Mesenchymal stem cell (in vitro differentiated cells and primary cell): ENCODE measurements at regions not wholly inside any gene's neighbourhood (a gene's known extent, or its start where the extent isn't known, plus 50 kb on each side); places are given as distances from the start of the nearest gene placed in this dataset.

Source experiments
- DNase-seq: peaks from one replicate; pipeline ENCODE4 v3.0.0-alpha.2; 2013
- H2AFZ ChIP-seq: one replicate; pipeline ENCODE4 v1.6.1; 2013; ENCODE audit warnings: low read depth, mild to moderate bottlenecking, control low read depth, inconsistent platforms, low read length, moderate library complexity
- H2AK5ac ChIP-seq: 2 replicates; pipeline ENCODE4 v1.6.1; 2013; ENCODE audit warnings: low read length, moderate library complexity, mild to moderate bottlenecking, inconsistent platforms; ENCODE audit not compliant: severe bottlenecking
- H2BK120ac ChIP-seq: one replicate; pipeline ENCODE4 v1.6.1; 2013; ENCODE audit warnings: low read depth, mild to moderate bottlenecking, inconsistent platforms, low read length, moderate library complexity
- H2BK12ac ChIP-seq, 2 experiments: one replicate each; pipeline ENCODE4 v1.6.1; 2013; ENCODE audit warnings: inconsistent platforms in 2 of 2, low read length in 2 of 2, mild to moderate bottlenecking in 2 of 2, moderate library complexity in 2 of 2, control low read depth in 1 of 2
- H2BK15ac ChIP-seq: one replicate; pipeline ENCODE4 v1.6.1; 2013; ENCODE audit warnings: mild to moderate bottlenecking, low read depth, inconsistent platforms; ENCODE audit not compliant: poor library complexity, severe bottlenecking
- H2BK5ac ChIP-seq: 2 replicates; pipeline ENCODE4 v1.6.1; 2013; ENCODE audit warnings: low read depth, mild to moderate bottlenecking, low read length, control low read depth, inconsistent platforms; ENCODE audit not compliant: poor library complexity, severe bottlenecking
- H3K14ac ChIP-seq, 2 experiments: one replicate each; pipeline ENCODE4 v1.6.1; 2013; ENCODE audit warnings: inconsistent platforms in 2 of 2, low read length in 2 of 2, control low read depth in 1 of 2, mild to moderate bottlenecking in 1 of 2, moderate library complexity in 1 of 2
- H3K18ac ChIP-seq, 2 experiments: one replicate each; pipeline ENCODE4 v1.6.1; 2013; ENCODE audit warnings: inconsistent platforms in 2 of 2, low read length in 2 of 2, control low read depth in 1 of 2, low read depth in 1 of 2, mild to moderate bottlenecking in 1 of 2
- H3K23ac ChIP-seq, 2 experiments: one replicate each; pipeline ENCODE4 v1.6.1; 2013; ENCODE audit warnings: inconsistent platforms in 2 of 2, low read length in 2 of 2, mild to moderate bottlenecking in 2 of 2, moderate library complexity in 2 of 2, control low read depth in 1 of 2
- H3K27ac ChIP-seq: 2 replicates; pipeline ENCODE4 v1.5.1; 2013; ENCODE audit warnings: mild to moderate bottlenecking, moderate library complexity, low read length, control low read depth, inconsistent platforms; ENCODE audit not compliant: poor library complexity, severe bottlenecking
- H3K27me3 ChIP-seq, 2 experiments: 2 replicates each; pipeline versions ENCODE4 v1.6.1 to v1.7.0; 2013; ENCODE audit warnings: low read length in 2 of 2, mild to moderate bottlenecking in 2 of 2, moderate library complexity in 2 of 2, control low read depth in 1 of 2, inconsistent platforms in 1 of 2; ENCODE audit not compliant: control insufficient read depth in 1 of 2, insufficient read depth in 1 of 2
- H3K36me3 ChIP-seq, 2 experiments: 2 replicates each; pipeline versions ENCODE4 v1.6.1 to v1.7.0; 2013; ENCODE audit warnings: low read length in 2 of 2, control low read depth in 1 of 2, inconsistent platforms in 1 of 2, low read depth in 1 of 2, mild to moderate bottlenecking in 1 of 2; ENCODE audit not compliant: insufficient read depth in 2 of 2, control insufficient read depth in 1 of 2
- H3K4ac ChIP-seq, 2 experiments: one replicate each; pipeline ENCODE4 v1.6.1; 2013; ENCODE audit warnings: inconsistent platforms in 2 of 2, low read length in 2 of 2, mild to moderate bottlenecking in 2 of 2, moderate library complexity in 2 of 2, control low read depth in 1 of 2, low read depth in 1 of 2
- H3K4me1 ChIP-seq: 2 replicates; pipeline ENCODE4 v1.6.1; 2013; ENCODE audit warnings: low read depth, low read length, control low read depth; ENCODE audit not compliant: control insufficient read depth, insufficient read depth
- H3K4me2 ChIP-seq: 2 replicates; pipeline ENCODE4 v1.6.1; 2013; ENCODE audit warnings: low read length, mild to moderate bottlenecking, inconsistent platforms; ENCODE audit not compliant: poor library complexity, severe bottlenecking
- H3K4me3 ChIP-seq, 2 experiments: 2 replicates each; pipeline versions ENCODE4 v1.5.1 to v1.7.0; 2013; ENCODE audit warnings: low read length in 2 of 2, mild to moderate bottlenecking in 2 of 2, control low read depth in 1 of 2, low read depth in 1 of 2; ENCODE audit not compliant: insufficient read depth in 1 of 2
- H3K79me1 ChIP-seq: replicated peaks from 2 replicates; pipeline ENCODE4 v1.6.1; 2013; ENCODE audit warnings: mild to moderate bottlenecking, control low read depth, low read length, inconsistent platforms; ENCODE audit not compliant: poor library complexity, severe bottlenecking
- H3K9ac ChIP-seq: 2 replicates; pipeline ENCODE4 v1.7.0; 2013; ENCODE audit warnings: mild to moderate bottlenecking, low read length, moderate library complexity
- H3K9me3 ChIP-seq: 2 replicates; pipeline ENCODE4 v1.7.0; 2013; ENCODE audit warnings: mild to moderate bottlenecking, low read length; ENCODE audit not compliant: control insufficient read depth
- H4K8ac ChIP-seq: one replicate; pipeline ENCODE4 v1.6.1; 2013; ENCODE audit warnings: inconsistent platforms, mild to moderate bottlenecking, low read length, moderate library complexity
- H4K91ac ChIP-seq: one replicate; pipeline ENCODE4 v1.6.1; 2013; ENCODE audit warnings: mild to moderate bottlenecking, low read length, inconsistent platforms
- WGBS: methylation state at CpG from one replicate; pipeline ENCODE4 v1.1.7; 2013; ENCODE audit warnings: mixed read lengths; 5-methylcytosine and 5-hydroxymethylcytosine counted together

- H3K4me2 ChIP-seq, result no peak overlapping the region
- H3K14ac ChIP-seq, result no peak overlapping the region
- H3K27ac ChIP-seq, result no peak overlapping the region
- no peak overlapping the region for H4K91ac ChIP-seq
- H2BK12ac ChIP-seq, result no peak overlapping the region
- no peaks in the 10 kb centered on the region for H3K36me3 ChIP-seq
- H3K79me1 ChIP-seq, result no peaks in the 10 kb centered on the region
- H3K4me3 ChIP-seq, result no peak overlapping the region
- no peak overlapping the region for H2BK120ac ChIP-seq
- peaks cover 15% of the 10 kb centered on the region for H3K9me3 ChIP-seq
- H3K4me1 ChIP-seq, result no peaks in the 10 kb centered on the region
- no peak overlapping the region for H2BK5ac ChIP-seq
- no peak overlapping the region for H3K4ac ChIP-seq
- no peak overlapping the region for H2AK5ac ChIP-seq
- no peak overlapping the region for H3K23ac ChIP-seq
- no peak overlapping the region for H3K18ac ChIP-seq
- no peak overlapping the region for H2BK15ac ChIP-seq
- no peaks in the 10 kb centered on the region for H3K27me3 ChIP-seq
- WGBS, result 100% methylated on average over 1 of the region's 2 CpGs
- H2AFZ ChIP-seq, result no peak overlapping the region
- no peak for DNase-seq
- no peak overlapping the region for H3K9ac ChIP-seq
- H4K8ac ChIP-seq, result no peak overlapping the region
These were observed 470.3 kb downstream of the DSC3 start for GRCh38 chr18:30572214-30572613.

GRCh38 chr18:30568333-30568732 is 474.2 kb downstream of the DSC3 start:
- Histone ChIP-seq H2AFZ (no peak overlapping the region), H4K91ac (no peak overlapping the region), H3K4ac (no peak overlapping the region), H2AK5ac (no peak overlapping the region), H2BK5ac (no peak overlapping the region), H3K36me3 (no peaks in the 10 kb centered on the region), H3K27me3 (no peaks in the 10 kb centered on the region), H3K4me2 (no peak overlapping the region), H3K9ac (no peak overlapping the region), H3K23ac (no peak overlapping the region), H3K18ac (no peak overlapping the region), H3K79me1 (no peaks in the 10 kb centered on the region), H2BK120ac (no peak overlapping the region), H3K9me3 (peaks cover 15% of the 10 kb centered on the region), H3K14ac (no peak overlapping the region), H3K4me1 (no peaks in the 10 kb centered on the region), H2BK15ac (no peak overlapping the region), H3K27ac (no peak overlapping the region), H3K4me3 (no peak overlapping the region), H4K8ac (no peak overlapping the region), H2BK12ac (no peak overlapping the region)
- 93% methylated on average over 3 of the region's 5 CpGs for WGBS
- no peak for DNase-seq

- no peak overlapping the region for H2AFZ ChIP-seq
- H3K4me2 ChIP-seq, result no peak overlapping the region
- H3K36me3 ChIP-seq, result no peaks in the 10 kb centered on the region
- no peaks in the 10 kb centered on the region for H3K27me3 ChIP-seq
- H3K27ac ChIP-seq, result no peak overlapping the region
- no peak overlapping the region for H4K91ac ChIP-seq
- no peak overlapping the region for H4K8ac ChIP-seq
- no peak overlapping the region for H3K18ac ChIP-seq
- 67% methylated on average over 1 of the region's 1 CpG for WGBS
- H3K79me1 ChIP-seq, result no peaks in the 10 kb centered on the region
- no peak overlapping the region for H2BK5ac ChIP-seq
- no peak overlapping the region for H2BK120ac ChIP-seq
- no peaks in the 10 kb centered on the region for H3K4me1 ChIP-seq
- H3K23ac ChIP-seq, result no peak overlapping the region
- H2BK12ac ChIP-seq, result no peak overlapping the region
- no peak overlapping the region for H3K4ac ChIP-seq
- H2BK15ac ChIP-seq, result no peak overlapping the region
- H3K9ac ChIP-seq, result no peak overlapping the region
- peaks cover 15% of the 10 kb centered on the region for H3K9me3 ChIP-seq
- no peak for DNase-seq
- H3K14ac ChIP-seq, result no peak overlapping the region
- no peak overlapping the region for H3K4me3 ChIP-seq
- H2AK5ac ChIP-seq, result no peak overlapping the region
These were observed 475.7 kb downstream of the DSC3 start for GRCh38 chr18:30566877-30567276.

- no peak overlapping the region for H3K9ac ChIP-seq
- H3K27ac ChIP-seq, result no peak overlapping the region
- H2BK5ac ChIP-seq, result no peak overlapping the region
- no peaks in the 10 kb centered on the region for H3K36me3 ChIP-seq
- no peaks in the 10 kb centered on the region for H3K79me1 ChIP-seq
- no peak overlapping the region for H3K4ac ChIP-seq
- H2AFZ ChIP-seq, result no peak overlapping the region
- H3K27me3 ChIP-seq, result no peaks in the 10 kb centered on the region
- no CpG with 5 or more reads among the region's 1 CpG for WGBS
- no peak overlapping the region for H4K8ac ChIP-seq
- no peak for DNase-seq
- no peak overlapping the region for H2BK15ac ChIP-seq
- no peak overlapping the region for H4K91ac ChIP-seq
- no peak overlapping the region for H3K4me3 ChIP-seq
- no peaks in the 10 kb centered on the region for H3K4me1 ChIP-seq
- no peak overlapping the region for H3K18ac ChIP-seq
- H3K9me3 ChIP-seq, result no peaks in the 10 kb centered on the region
- H2BK120ac ChIP-seq, result no peak overlapping the region
- H2BK12ac ChIP-seq, result no peak overlapping the region
- H3K4me2 ChIP-seq, result no peak overlapping the region
- no peak overlapping the region for H3K23ac ChIP-seq
- H3K14ac ChIP-seq, result no peak overlapping the region
- H2AK5ac ChIP-seq, result no peak overlapping the region
These were observed 480.3 kb downstream of the DSC3 start for GRCh38 chr18:30562231-30562630.
